Fibroblast of lung (primary cell): ENCODE measurements at regions not wholly inside any gene's neighbourhood (a gene's known extent, or its start where the extent isn't known, plus 50 kb on each side); places are given as distances from the start of the nearest gene placed in this dataset.

Experiments used
- DNase-seq, 2 donors: peaks; one replicate each; pipeline versions ENCODE4 v3.0.0 to v3.0.0-alpha.2; 2010; ENCODE audit warnings: low read depth in 2 of 2
- H2AFZ ChIP-seq: 2 replicates; pipeline ENCODE4 v1.5.1; 2012; ENCODE audit warnings: low read length, control low read depth, inconsistent platforms
- H3K27ac ChIP-seq: 2 replicates; pipeline ENCODE4 v1.5.1; 2011; ENCODE audit warnings: low read length, control low read depth; ENCODE audit not compliant: insufficient read depth
- H3K27me3 ChIP-seq: 2 replicates; pipeline ENCODE4 v1.5.1; 2011; ENCODE audit warnings: mild to moderate bottlenecking, low read length; ENCODE audit not compliant: control insufficient read depth, insufficient read depth
- H3K36me3 ChIP-seq: 2 replicates; pipeline ENCODE4 v1.5.1; 2011; ENCODE audit warnings: low read length; ENCODE audit not compliant: control insufficient read depth, insufficient read depth
- H3K4me1 ChIP-seq: 2 replicates; pipeline ENCODE4 v1.5.1; 2011; ENCODE audit warnings: low read length; ENCODE audit not compliant: control insufficient read depth, insufficient read depth; ENCODE audit errors: extremely low read depth
- H3K4me2 ChIP-seq: 2 replicates; pipeline ENCODE4 v1.5.1; 2011; ENCODE audit warnings: low read length, control low read depth; ENCODE audit not compliant: insufficient read depth; ENCODE audit errors: extremely low read depth
- H3K4me3 ChIP-seq, 4 experiments: fragments of 200-600 bp in 1 of 4; sonication (generic) in 1 of 4; replicated peaks in 1 of 4; 2 replicates each; pipeline ENCODE4 v1.5.1; 2011 to 2016; ENCODE audit warnings: low read length in 4 of 4, low read depth in 3 of 4, mild to moderate bottlenecking in 3 of 4, control low read depth in 2 of 4, inconsistent platforms in 1 of 4, mixed read lengths in 1 of 4; ENCODE audit not compliant: insufficient read depth in 1 of 4; ENCODE audit errors: control extremely low read depth in 1 of 4
- H3K79me2 ChIP-seq: 2 replicates; pipeline ENCODE4 v1.5.1; 2012; ENCODE audit warnings: mild to moderate bottlenecking, low read length, inconsistent platforms; ENCODE audit not compliant: control insufficient read depth, insufficient read depth
- H3K9ac ChIP-seq: 2 replicates; pipeline ENCODE4 v1.5.1; 2011; ENCODE audit warnings: mild to moderate bottlenecking, low read length, control low read depth; ENCODE audit not compliant: insufficient read depth
- H3K9me3 ChIP-seq: 2 replicates; pipeline ENCODE4 v1.5.1; 2012; ENCODE audit warnings: low read depth, low read length; ENCODE audit not compliant: control insufficient read depth, insufficient read depth
- H4K20me1 ChIP-seq: 2 replicates; pipeline ENCODE4 v1.5.1; 2011; ENCODE audit warnings: low read length; ENCODE audit not compliant: control insufficient read depth, insufficient read depth; ENCODE audit errors: extremely low read depth
- EZH2 ChIP-seq: IDR thresholded peaks from 2 replicates; pipeline ENCODE4 v1.5.1; 2012; ENCODE audit warnings: low read length, control low read depth, mild to moderate bottlenecking; ENCODE audit errors: missing control alignments
- TF ChIP-seq, protein P1 (sequence below), 2 donors: IDR thresholded peaks in 1 of 2; conservative IDR thresholded peaks in 1 of 2; 1 replicate in 1 of 2; 2 replicates in 1 of 2; pipeline ENCODE4 v1.5.1; 2011 to 2012; ENCODE audit warnings: low read length in 2 of 2, control low read depth in 1 of 2, inconsistent platforms in 1 of 2, low read depth in 1 of 2, mild to moderate bottlenecking in 1 of 2

GRCh38 chr1:78255846-78256245 is 210.1 kb downstream of the GIPC2 start:
- TF ChIP-seq, protein P1, sequence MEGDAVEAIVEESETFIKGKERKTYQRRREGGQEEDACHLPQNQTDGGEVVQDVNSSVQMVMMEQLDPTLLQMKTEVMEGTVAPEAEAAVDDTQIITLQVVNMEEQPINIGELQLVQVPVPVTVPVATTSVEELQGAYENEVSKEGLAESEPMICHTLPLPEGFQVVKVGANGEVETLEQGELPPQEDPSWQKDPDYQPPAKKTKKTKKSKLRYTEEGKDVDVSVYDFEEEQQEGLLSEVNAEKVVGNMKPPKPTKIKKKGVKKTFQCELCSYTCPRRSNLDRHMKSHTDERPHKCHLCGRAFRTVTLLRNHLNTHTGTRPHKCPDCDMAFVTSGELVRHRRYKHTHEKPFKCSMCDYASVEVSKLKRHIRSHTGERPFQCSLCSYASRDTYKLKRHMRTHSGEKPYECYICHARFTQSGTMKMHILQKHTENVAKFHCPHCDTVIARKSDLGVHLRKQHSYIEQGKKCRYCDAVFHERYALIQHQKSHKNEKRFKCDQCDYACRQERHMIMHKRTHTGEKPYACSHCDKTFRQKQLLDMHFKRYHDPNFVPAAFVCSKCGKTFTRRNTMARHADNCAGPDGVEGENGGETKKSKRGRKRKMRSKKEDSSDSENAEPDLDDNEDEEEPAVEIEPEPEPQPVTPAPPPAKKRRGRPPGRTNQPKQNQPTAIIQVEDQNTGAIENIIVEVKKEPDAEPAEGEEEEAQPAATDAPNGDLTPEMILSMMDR (conservative IDR thresholded peaks at IDR 0.05 in 1 of 2, IDR thresholded peaks at IDR 0.05 in 1 of 2; ENCODE audit: low read depth in 1 of 2, low read length in 2 of 2), result no peak
- TF ChIP-seq EZH2, result no peak
- DNase-seq, result no peak
- H3K36me3 ChIP-seq, result no peaks in the 10 kb centered on the region
- no peaks in the 10 kb centered on the region for H3K4me1 ChIP-seq
- H3K79me2 ChIP-seq, result no peaks in the 10 kb centered on the region
- no peak overlapping the region for H3K4me3 ChIP-seq
- H3K9ac ChIP-seq, result no peak overlapping the region
- H3K4me2 ChIP-seq, result no peak overlapping the region
- no peak overlapping the region for H3K27ac ChIP-seq
- no peaks in the 10 kb centered on the region for H3K9me3 ChIP-seq
- H2AFZ ChIP-seq, result no peak overlapping the region
- no peaks in the 10 kb centered on the region for H3K27me3 ChIP-seq
- no peaks in the 10 kb centered on the region for H4K20me1 ChIP-seq

DNA sequence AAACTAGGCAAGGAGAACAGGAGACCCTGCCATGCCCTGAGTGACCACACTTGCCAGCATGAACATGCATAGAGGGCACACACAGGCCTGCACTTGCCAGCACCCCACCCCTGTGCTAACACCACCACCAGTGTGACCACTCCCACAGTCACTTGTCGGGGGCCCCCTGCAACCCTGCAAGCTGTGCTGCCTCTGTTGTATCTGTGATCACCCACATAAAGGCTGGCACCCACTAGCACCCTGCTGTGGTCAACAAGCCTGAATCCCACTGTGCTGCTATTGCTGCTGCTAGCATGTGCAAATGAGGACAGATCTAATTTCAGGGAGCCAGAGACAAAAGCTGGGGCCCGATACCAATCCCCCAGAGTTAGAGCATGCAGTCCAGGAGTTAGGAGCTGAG is 217.7 kb downstream of the GIPC2 start:
- H4K20me1 ChIP-seq, result no peaks in the 10 kb centered on the region
- H3K79me2 ChIP-seq, result no peaks in the 10 kb centered on the region
- no peak overlapping the region for H3K4me3 ChIP-seq
- H3K27me3 ChIP-seq, result no peaks in the 10 kb centered on the region
- no peak overlapping the region for H2AFZ ChIP-seq
- H3K36me3 ChIP-seq, result no peaks in the 10 kb centered on the region
- no peaks in the 10 kb centered on the region for H3K4me1 ChIP-seq
- no peaks in the 10 kb centered on the region for H3K9me3 ChIP-seq
- no peak for TF ChIP-seq EZH2
- TF ChIP-seq, protein P1 (conservative IDR thresholded peaks at IDR 0.05 in 1 of 2, IDR thresholded peaks at IDR 0.05 in 1 of 2; ENCODE audit: low read depth in 1 of 2, low read length in 2 of 2), result no peak
- H3K4me2 ChIP-seq, result no peak overlapping the region
- no peak overlapping the region for H3K27ac ChIP-seq
- DNase-seq, result no peak
- no peak overlapping the region for H3K9ac ChIP-seq

GRCh38 chr1:78263946-78264345 is 218.2 kb downstream of the GIPC2 start:
- H3K27me3 ChIP-seq, result no peaks in the 10 kb centered on the region
- H3K4me3 ChIP-seq, result no peak overlapping the region
- no peaks in the 10 kb centered on the region for H3K4me1 ChIP-seq
- no peak overlapping the region for H2AFZ ChIP-seq
- no peaks in the 10 kb centered on the region for H3K9me3 ChIP-seq
- no peak for DNase-seq
- H3K9ac ChIP-seq, result no peak overlapping the region
- no peak overlapping the region for H3K4me2 ChIP-seq
- no peak overlapping the region for H3K27ac ChIP-seq
- no peaks in the 10 kb centered on the region for H3K36me3 ChIP-seq
- no peak for TF ChIP-seq EZH2
- TF ChIP-seq, protein P1 (conservative IDR thresholded peaks at IDR 0.05 in 1 of 2, IDR thresholded peaks at IDR 0.05 in 1 of 2; ENCODE audit: low read depth in 1 of 2, low read length in 2 of 2), result no peak
- H4K20me1 ChIP-seq, result no peaks in the 10 kb centered on the region
- H3K79me2 ChIP-seq, result no peaks in the 10 kb centered on the region
